NOMO-1 treated with DMSO at 0.1 percent for 48 hours (cell line): ENCODE measurements at regions not wholly inside any gene's neighbourhood (a gene's known extent, or its start where the extent isn't known, plus 50 kb on each side); places are given as distances from the start of the nearest gene placed in this dataset.

Experiments
- DNase-seq: peaks from one replicate; lab custom pipeline; 2025; ENCODE audit not compliant: unreplicated experiment; lab: John Stamatoyannopoulos, UW

GRCh38 chr2:217325816-217326215, 466.0 kb upstream of the TNP1 start:
- no peak for DNase-seq

GRCh38 chr2:217325251-217325650, 465.4 kb upstream of the TNP1 start:
- no peak for DNase-seq

DNA sequence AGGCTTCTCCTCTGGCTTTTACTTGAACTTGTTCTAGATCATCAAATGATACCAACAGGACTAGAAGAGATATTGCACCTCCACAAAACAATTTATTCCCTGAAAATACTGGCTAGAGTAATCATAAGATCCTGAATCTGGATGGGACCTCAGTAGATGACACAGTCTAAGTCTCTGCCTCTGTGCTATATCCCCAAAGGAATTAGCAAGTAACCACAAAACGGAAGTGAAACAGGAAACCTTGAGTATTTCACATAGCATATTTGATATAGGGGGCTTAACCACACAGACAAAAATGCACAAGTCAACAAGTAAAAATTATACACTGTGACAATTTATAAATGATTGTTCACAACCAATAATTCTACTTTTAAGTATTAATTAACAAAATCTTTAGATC, 456.9 kb upstream of the TNP1 start:
- DNase-seq: peak; percentile 93

- peak; percentile 29 for DNase-seq
These were observed 454.2 kb upstream of the TNP1 start for GRCh38 chr2:217314021-217314460.

DNA sequence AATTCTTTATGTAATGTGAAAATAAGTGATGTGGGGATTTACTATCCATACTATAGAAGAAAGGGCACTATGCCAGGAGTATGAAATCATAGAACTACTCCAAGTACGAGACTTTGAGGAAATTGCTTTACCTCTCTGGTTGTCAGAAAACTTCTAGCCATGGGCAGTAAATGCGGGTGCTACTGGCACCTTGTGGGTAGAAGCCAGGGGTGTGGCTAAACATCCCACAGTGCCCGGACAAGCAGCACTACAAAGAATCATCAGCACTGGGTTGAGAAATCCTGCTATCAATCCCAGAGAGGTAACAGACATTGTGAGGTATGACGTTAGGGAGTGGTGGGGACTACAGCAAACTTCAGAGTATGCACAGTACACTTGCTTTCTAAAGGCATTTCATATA, 453.5 kb upstream of the TNP1 start:
- no peak for DNase-seq

DNA sequence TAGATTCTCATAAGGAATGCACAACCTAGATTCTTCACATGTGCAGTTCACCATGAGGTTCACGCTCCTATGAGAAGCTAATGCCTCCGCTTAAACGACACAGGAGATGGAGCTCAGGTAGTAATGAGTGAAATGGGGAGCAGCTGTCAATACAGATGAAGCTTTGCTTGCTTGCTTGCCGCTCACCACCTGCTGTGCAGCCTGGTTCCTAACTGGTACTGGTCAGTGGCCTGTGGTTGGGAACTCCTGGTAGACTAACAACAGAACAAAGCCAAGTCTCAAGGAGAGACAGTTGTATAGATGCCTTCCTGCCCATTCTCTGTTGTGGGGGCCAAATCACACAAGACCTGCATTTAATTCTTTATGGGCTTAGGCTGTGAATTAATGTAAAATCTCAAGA, 449.2 kb upstream of the TNP1 start:
- DNase-seq: no peak

DNA sequence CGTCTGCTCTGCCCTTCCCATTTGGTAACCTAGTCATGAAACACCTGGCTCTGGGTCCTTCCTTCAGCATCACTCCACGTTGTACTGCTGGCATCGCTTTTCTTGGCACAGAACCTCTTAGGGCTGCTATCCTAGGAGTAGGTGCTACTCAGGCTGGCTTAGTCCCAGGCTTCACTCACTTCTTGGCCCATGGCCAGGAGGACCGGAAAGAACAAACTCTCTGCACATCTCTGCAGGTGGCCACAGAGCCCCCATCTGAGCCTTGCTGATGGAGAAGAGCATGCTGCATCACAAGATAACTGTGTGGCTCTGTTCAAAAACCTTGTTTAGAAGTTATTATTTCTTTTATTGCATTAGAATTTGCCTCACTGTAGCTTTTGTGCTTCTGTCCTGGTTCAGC, 447.2 kb upstream of the TNP1 start:
- no peak for DNase-seq

DNA sequence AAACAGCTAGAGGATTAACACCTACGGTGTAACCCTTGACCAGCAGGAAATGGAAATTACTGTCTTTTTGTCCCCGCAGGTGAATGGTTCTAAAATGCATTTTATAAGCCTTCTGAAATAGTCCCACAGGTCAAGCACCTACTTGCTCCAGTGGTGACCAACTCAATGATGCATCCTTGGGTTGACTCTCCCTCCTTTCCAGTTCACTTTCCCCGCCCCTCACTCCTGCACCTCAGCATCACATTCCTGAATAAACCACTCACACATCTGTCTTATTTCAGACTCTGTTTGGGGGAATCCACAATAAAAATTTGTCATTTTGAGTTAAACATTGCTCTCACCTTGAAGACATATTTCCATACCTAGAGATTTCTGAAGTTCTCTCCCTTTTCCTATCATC, 446.0 kb upstream of the TNP1 start:
- DNase-seq: no peak

DNA sequence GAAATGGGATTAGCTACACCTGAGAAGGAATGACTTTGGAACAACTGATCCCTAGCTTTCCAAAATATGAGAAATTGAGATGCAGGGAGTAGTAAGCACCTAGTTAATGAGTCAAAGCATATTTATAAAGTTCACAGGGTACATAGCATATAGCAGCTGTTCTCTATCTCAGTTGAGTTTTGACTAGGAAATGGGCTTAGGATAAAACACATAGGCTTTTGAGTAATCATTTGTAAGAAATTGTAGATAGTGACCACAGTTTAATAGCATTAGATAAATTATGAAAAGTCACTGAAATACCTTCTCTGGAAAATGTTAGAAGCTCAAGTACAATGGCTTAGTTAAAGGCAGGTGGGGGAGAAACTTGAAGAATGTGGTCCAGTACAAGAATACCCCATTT, 444.7 kb upstream of the TNP1 start:
- no peak for DNase-seq

- no peak for DNase-seq
These were observed 443.0 kb upstream of the TNP1 start for GRCh38 chr2:217302856-217303255.

DNA sequence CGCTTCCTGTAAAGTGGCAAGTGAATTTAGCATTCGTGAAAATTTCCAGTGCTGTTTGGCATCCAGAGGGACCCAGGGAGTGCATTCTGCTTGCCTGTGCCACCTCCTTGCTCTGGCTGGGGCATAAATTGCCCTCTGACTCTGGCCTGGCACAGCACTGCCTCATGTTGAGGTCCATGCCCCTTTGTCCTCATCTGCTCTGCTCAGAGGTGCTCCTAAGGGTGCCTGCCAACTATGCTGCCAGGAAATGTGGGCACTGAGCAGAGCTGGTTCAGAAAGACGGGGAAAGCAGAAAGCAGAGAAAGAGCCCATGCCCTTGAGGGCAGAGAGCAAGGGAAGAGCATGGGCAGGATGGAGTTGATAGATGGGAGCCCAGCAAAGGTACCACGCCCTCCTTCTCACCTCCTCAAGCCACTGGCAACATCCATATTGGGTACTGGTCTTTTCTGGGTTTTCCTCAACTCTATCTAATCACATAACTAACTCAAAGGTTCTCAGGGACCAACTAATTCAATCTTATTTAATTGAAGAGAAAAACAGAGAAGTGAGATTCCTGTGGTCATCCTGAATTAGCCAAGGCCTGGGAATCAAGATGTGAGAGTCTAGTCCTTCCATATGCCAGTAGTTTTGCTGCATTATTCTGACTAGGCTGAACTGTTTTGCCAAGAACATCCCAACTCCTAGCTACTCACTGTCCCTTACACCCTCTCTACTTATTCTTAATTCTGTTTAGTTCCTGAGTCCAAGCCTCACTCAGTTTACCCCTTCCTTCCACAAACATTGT, 441.5 kb upstream of the TNP1 start:
- DNase-seq: peak; percentile 8

DNA sequence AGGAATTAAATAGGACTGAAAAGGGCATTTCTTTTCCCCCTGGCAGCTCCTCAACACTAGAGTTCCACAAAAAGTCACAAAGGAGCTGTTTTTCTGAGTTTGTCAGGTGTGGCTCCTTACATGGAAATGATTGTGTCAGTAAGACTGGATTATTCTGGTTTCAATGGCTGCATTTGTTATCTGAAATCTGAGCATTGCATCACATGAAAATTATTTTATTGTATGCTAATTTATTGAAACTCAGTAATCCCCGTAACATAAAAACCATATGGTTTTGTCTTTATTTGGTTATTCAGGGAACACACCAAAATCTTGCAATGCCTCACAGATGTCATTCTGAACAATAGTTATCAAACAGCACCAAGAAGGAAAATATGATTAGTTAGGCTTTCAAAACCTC, 439.7 kb upstream of the TNP1 start:
- no peak for DNase-seq

DNA sequence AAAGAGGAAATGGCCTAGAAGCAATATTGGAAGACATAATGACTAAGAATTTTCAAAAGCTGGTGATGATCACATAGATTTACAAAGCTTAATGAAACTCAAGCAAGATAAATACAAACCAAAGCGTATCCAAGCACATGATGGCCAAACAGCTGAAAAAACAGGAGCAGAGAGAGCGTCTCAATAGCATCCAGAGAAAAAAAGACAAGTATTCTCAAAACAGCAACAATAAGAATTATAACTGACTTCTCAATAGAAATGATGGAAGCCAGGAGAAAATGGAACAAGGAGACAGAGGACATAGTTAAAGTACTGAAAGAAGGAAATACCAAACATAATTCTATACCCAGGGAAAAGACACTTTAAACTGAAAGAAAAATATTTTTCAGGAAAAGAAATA, 437.2 kb upstream of the TNP1 start:
- no peak for DNase-seq

GRCh38 chr2:217294818-217295217, 435.0 kb upstream of the TNP1 start:
- DNase-seq: no peak

DNA sequence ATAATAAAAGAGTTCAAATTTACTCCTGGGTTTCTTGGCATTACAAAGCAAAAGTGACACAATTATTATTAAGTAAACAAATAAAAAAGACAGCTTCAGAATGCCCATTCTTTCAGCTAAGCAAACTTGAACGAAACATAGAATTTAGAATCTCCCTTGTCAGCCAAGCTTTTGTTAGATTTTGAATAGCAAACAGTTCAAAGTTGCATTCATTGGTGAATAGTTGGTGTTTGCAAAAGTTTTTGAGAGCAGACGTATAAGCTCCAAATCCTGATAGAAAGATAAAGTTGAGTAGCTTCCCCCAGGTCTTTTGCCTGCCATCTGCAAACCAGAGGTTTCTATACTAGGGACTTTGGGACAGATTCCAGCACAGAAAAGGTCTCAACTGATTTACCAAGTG, 434.3 kb upstream of the TNP1 start:
- DNase-seq: no peak

- no peak for DNase-seq
These were observed 433.7 kb upstream of the TNP1 start for GRCh38 chr2:217293607-217294006.

GRCh38 chr2:217293046-217293445, 433.2 kb upstream of the TNP1 start:
- DNase-seq: no peak

DNA sequence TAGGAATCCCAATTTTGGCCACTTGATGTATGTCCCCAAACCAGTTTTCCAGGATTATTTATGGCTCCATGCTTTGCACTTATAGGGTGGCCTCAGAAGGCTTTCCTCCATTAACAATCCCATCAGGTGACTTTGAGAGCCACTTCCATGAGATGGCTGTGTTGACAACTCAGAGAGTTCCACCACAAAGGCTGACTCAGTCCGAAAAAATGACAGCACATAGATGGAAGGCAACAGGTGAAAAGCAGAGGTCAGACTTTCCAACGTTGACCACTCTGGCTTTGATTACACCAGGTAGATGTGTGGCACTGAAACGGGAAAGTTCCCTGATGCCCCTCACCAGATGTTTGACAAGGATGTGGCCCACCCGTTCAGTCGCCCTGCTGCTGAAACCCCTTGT, 431.4 kb upstream of the TNP1 start:
- no peak for DNase-seq

- DNase-seq: no peak
These were observed 430.6 kb upstream of the TNP1 start for GRCh38 chr2:217290467-217290866.

DNA sequence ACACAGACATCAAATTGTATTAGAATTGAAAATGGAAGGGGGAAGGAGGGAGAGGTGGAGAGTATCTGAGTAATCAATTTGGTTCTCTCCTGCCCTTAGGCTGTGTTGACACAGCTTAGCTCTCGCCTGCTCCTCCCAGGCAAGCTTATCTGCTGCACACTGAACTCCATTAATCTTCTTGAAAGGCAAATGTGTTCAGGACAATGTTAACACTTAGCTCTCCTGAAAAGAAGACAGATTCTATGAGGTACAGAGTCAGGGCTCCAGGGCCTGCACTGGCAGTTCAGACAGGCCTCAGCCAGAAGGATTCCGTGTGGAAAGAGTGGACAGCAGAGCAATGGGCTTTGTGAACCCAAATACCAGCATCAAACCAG, 430.0 kb upstream of the TNP1 start:
- no peak for DNase-seq

DNA sequence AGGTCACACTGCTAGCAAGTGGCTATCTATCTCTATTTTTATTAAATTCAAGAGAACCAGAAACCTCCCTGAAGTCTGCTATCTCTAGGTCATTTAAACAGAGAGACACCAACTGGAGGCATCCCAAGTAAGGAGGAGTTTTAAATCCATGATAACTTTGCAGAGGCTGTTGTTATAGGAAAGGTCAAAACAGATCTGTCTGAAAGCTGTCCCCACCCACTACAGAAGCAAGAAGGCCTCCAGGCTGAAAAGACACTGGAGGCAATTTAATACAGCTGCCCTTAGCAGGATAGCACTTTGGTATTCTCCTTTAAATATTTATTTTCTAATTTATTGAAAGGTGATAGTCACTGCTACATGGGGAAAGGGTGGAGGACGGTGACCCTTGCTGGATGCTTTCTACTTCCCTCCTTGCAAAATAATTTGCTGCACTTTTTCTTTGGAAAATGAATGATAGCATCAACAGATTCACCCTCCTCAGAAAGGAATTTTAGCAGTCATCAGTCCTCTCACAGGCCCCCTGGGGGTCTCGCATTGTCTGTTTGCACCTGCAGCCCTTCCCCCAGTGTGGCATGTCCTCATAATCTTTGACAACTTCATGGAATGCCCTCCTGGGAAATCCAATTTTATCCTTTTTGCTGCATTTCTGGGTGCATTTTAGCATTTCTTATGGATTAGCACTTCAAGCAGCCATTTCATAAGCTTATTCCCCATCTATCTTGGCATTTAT, 429.5 kb upstream of the TNP1 start:
- DNase-seq: no peak

GRCh38 chr2:217288472-217289063, 428.7 kb upstream of the TNP1 start:
- DNase-seq: no peak
